Astrocyte (in vitro differentiated cells and primary cell): ENCODE measurements at regions not wholly inside any gene's neighbourhood (a gene's known extent, or its start where the extent isn't known, plus 50 kb on each side); places are given as distances from the start of the nearest gene placed in this dataset.

ENCODE experiments used
- EZH2 ChIP-seq: IDR thresholded peaks from 2 replicates; pipeline ENCODE4 v1.6.1; 2012; ENCODE audit warnings: mild to moderate bottlenecking, low read length, inconsistent platforms; ENCODE audit not compliant: insufficient read depth
- TF ChIP-seq, protein P1 (sequence below): IDR thresholded peaks from 2 replicates; pipeline ENCODE4 v1.5.1; 2011; ENCODE audit warnings: low read depth, mild to moderate bottlenecking, inconsistent platforms, low read length, moderate library complexity; ENCODE audit not compliant: insufficient read depth

DNA sequence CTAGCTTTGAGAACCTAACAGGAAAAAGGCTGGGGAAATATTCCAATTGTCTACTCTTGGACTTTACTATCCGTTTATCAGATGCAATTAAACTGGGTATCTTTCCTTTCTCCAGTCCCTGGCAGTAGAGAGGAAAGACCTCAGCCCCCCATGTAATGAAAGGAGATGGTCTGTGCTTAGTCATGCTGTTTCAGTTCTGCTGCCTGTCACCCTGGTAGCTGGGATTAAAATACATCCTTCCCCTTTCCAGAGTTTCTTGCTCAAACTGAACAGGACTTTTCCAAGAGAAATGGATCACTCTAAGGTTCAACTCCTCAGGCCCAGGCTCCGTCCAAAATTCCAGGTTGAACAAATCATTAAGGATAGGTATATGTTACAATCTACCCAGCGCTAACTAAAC lies 202.9 kb downstream of the PTEN start:
- TF ChIP-seq, protein P1, sequence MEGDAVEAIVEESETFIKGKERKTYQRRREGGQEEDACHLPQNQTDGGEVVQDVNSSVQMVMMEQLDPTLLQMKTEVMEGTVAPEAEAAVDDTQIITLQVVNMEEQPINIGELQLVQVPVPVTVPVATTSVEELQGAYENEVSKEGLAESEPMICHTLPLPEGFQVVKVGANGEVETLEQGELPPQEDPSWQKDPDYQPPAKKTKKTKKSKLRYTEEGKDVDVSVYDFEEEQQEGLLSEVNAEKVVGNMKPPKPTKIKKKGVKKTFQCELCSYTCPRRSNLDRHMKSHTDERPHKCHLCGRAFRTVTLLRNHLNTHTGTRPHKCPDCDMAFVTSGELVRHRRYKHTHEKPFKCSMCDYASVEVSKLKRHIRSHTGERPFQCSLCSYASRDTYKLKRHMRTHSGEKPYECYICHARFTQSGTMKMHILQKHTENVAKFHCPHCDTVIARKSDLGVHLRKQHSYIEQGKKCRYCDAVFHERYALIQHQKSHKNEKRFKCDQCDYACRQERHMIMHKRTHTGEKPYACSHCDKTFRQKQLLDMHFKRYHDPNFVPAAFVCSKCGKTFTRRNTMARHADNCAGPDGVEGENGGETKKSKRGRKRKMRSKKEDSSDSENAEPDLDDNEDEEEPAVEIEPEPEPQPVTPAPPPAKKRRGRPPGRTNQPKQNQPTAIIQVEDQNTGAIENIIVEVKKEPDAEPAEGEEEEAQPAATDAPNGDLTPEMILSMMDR = no peak
- no peak for TF ChIP-seq EZH2
